Kidney epithelial cell (primary cell): ENCODE measurements at regions not wholly inside any gene's neighbourhood (a gene's known extent, or its start where the extent isn't known, plus 50 kb on each side); places are given as distances from the start of the nearest gene placed in this dataset.
A peak's percentile ranks its signal among the peaks of the same experiment; 100 is the strongest.

ENCODE experiments used
- DNase-seq: peaks from one replicate; pipeline ENCODE4 v3.0.0-alpha.2; 2010; ENCODE audit warnings: low read depth
- H3K27me3 ChIP-seq: 2 replicates; pipeline ENCODE4 v1.6.0; 2011; ENCODE audit warnings: low read length; ENCODE audit not compliant: control insufficient read depth, insufficient read depth
- H3K36me3 ChIP-seq: 2 replicates; pipeline ENCODE4 v1.5.1; 2011; ENCODE audit warnings: low read length; ENCODE audit not compliant: control insufficient read depth, insufficient read depth
- H3K4me3 ChIP-seq: 2 replicates; pipeline ENCODE4 v1.5.1; 2011; ENCODE audit warnings: low read depth, mild to moderate bottlenecking, control low read depth, low read length
- TF ChIP-seq, protein P1 (sequence below): IDR thresholded peaks from 2 replicates; pipeline ENCODE4 v1.5.1; 2011; ENCODE audit warnings: mild to moderate bottlenecking, moderate library complexity, low read length, control low read depth, inconsistent platforms; ENCODE audit not compliant: insufficient read depth, poor library complexity, severe bottlenecking

DNA sequence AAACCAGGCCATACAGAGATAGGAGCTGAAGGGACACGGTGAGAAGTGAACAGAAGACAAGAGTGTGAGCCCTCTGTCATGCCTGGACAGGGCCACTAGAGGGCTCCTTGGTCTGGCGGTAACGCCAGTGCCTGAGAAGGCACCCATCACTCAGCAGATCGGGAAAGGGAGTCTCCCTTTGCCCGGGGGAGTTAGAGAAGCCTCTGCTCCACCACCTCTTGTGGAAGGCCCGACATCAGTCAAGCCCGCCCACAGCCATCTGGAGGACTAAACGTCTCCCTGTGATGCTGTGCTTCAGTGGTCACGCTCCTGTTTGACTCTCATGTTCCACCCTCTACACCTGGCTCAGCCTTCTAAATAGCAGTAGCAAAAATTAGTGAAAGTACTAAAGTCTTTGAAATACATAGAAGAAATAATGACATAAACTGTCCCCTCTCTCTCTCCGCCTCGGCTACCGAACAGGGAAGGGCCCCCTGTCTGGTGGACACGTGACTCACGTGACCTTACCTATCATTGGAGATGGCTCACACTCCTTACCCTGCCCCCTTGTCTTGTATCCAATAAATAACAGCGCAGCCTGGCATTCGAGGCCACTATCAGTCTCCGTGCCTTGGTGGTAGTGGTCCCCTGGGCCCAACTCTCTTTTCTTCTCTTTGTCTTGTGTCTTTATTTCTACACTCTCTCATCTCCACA lies 66.7 kb downstream of the RPP21 start:
- TF ChIP-seq, protein P1, sequence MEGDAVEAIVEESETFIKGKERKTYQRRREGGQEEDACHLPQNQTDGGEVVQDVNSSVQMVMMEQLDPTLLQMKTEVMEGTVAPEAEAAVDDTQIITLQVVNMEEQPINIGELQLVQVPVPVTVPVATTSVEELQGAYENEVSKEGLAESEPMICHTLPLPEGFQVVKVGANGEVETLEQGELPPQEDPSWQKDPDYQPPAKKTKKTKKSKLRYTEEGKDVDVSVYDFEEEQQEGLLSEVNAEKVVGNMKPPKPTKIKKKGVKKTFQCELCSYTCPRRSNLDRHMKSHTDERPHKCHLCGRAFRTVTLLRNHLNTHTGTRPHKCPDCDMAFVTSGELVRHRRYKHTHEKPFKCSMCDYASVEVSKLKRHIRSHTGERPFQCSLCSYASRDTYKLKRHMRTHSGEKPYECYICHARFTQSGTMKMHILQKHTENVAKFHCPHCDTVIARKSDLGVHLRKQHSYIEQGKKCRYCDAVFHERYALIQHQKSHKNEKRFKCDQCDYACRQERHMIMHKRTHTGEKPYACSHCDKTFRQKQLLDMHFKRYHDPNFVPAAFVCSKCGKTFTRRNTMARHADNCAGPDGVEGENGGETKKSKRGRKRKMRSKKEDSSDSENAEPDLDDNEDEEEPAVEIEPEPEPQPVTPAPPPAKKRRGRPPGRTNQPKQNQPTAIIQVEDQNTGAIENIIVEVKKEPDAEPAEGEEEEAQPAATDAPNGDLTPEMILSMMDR = peak; percentile 83
- Histone ChIP-seq H3K4me3 (no peak overlapping the region), H3K36me3 (no peaks in the 10 kb centered on the region), H3K27me3 (peaks cover 11% of the 10 kb centered on the region)
- no peak for DNase-seq

DNA sequence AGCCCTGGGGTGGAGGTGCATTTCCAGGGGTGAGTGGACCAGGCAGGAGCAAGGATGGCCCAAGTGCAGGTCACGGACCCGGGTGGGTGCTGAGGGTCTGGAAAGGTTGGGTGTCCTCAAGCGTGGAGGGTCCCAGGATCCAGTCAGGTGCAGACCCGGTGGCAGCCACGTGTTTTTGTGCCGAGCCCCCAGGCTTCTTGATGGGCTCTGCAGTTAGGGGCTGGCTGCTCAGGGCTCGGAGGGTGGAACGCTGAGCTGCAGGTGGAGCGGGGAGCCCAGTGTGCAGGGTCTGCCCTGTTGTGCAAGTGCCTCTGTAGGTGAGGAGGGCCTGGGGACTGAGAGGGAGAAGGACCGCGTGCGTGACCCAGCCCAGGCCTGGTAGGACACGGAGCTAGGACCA lies 70.9 kb upstream of the HLA-E start:
- no peak for DNase-seq
- no peak overlapping the region for H3K4me3 ChIP-seq
- TF ChIP-seq, protein P1 = no peak
- H3K36me3 ChIP-seq = no peaks in the 10 kb centered on the region
- H3K27me3 ChIP-seq = peaks cover 23% of the 10 kb centered on the region

DNA sequence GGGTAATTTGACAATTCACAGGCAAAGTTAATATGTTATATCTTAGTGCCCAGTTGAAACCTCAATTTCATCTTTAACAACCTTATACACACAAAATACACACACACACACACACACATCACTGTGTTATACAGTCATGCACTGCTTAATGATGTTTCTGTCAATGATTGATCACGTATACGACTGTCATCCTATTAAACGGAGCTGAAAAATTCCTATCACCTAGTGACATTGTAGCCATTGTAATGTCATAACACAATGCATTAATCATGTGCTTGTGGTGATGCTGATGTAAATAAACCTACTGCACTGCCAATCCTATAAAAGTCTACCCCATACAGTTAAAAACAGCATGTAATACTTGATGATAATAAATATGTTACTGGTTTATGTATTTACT lies 64.8 kb upstream of the HLA-E start:
- peaks cover 4% of the 10 kb centered on the region for H3K27me3 ChIP-seq
- DNase-seq = no peak
- no peak overlapping the region for H3K4me3 ChIP-seq
- TF ChIP-seq, protein P1 = no peak
- H3K36me3 ChIP-seq = no peaks in the 10 kb centered on the region
